H1 (cell line): ENCODE measurements at regions not wholly inside any gene's neighbourhood (a gene's known extent, or its start where the extent isn't known, plus 50 kb on each side); places are given as distances from the start of the nearest gene placed in this dataset.

ENCODE experiments used
- CTCF ChIA-PET: fragments of 300-600 bp; sonication (Branson Sonifier 250); formaldehyde crosslinking; loops from one replicate; lab custom pipeline; 2021; ENCODE audit not compliant: partially characterized antibody; lab: Charles Lee
- POLR2A ChIA-PET: fragments of 300-600 bp; sonication (Branson Sonifier 250); formaldehyde crosslinking; loops from one replicate; lab custom pipeline; 2021; ENCODE audit warnings: inconsistent platforms; ENCODE audit not compliant: partially characterized antibody; lab: Charles Lee
- DNase-seq, 2 experiments: peaks; one replicate each; pipeline versions ENCODE4 v3.0.0 to v3.0.0-alpha.2; 2010 to 2022; ENCODE audit warnings: low spot score in 2 of 2, low read depth in 1 of 2, mixed read lengths in 1 of 2
- FAIRE-seq: peaks from 2 replicates; lab custom pipeline; 2011; peaks lifted over from hg19 to GRCh38; lab: Jason Lieb, UNC
- H2AFZ ChIP-seq: 2 replicates; pipeline ENCODE4 v1.8.1; 2012; ENCODE audit warnings: low read length, inconsistent platforms
- H2AK5ac ChIP-seq: 2 replicates; pipeline ENCODE4 v1.6.1; 2013; ENCODE audit warnings: low read depth, low read length
- H2BK120ac ChIP-seq: replicated peaks from 2 replicates; pipeline ENCODE3; 2013; ENCODE audit warnings: low read depth, low read length, inconsistent platforms
- H2BK12ac ChIP-seq: 2 replicates; pipeline ENCODE4 v1.6.1; 2013; ENCODE audit warnings: low read depth, low read length
- H2BK15ac ChIP-seq: 2 replicates; pipeline ENCODE4 v1.6.1; 2013; ENCODE audit warnings: low read length
- H2BK20ac ChIP-seq: 2 replicates; pipeline ENCODE4 v1.6.1; 2013; ENCODE audit warnings: low read length
- H2BK5ac ChIP-seq: 2 replicates; pipeline ENCODE4 v1.6.1; 2013; ENCODE audit warnings: low read depth, low read length
- H3K14ac ChIP-seq: 2 replicates; pipeline ENCODE4 v1.6.1; 2013; ENCODE audit warnings: inconsistent platforms; ENCODE audit not compliant: insufficient read length
- H3K18ac ChIP-seq: 2 replicates; pipeline ENCODE4 v1.6.1; 2013; ENCODE audit warnings: low read length; ENCODE audit errors: extremely low read depth
- H3K23ac ChIP-seq: 2 replicates; pipeline ENCODE4 v1.6.1; 2013; ENCODE audit warnings: inconsistent platforms; ENCODE audit not compliant: insufficient read length
- H3K23me2 ChIP-seq: 2 replicates; pipeline ENCODE4 v1.6.1; 2013; ENCODE audit warnings: low read depth, low read length
- H3K27ac ChIP-seq: 2 replicates; pipeline ENCODE4 v1.6.1; 2011; ENCODE audit warnings: low read depth, low read length, inconsistent platforms
- H3K27me3 ChIP-seq, 4 experiments: replicated peaks in 1 of 4; 1 replicate in 1 of 4; 2 replicates in 3 of 4; pipeline versions ENCODE4 v1.6.1 to v1.8.1; 2011 to 2013; ENCODE audit warnings: low read length in 3 of 4, mild to moderate bottlenecking in 3 of 4, inconsistent platforms in 2 of 4, mixed read lengths in 2 of 4, moderate library complexity in 1 of 4; ENCODE audit not compliant: control insufficient read depth in 3 of 4, insufficient read depth in 3 of 4; ENCODE audit errors: extremely low read depth in 1 of 4
- H3K36me3 ChIP-seq, 4 experiments: 2 replicates each; pipeline versions ENCODE4 v1.6.1 to v1.8.1; 2011 to 2013; ENCODE audit warnings: mild to moderate bottlenecking in 4 of 4, low read length in 3 of 4, moderate library complexity in 2 of 4, control low read depth in 1 of 4, inconsistent platforms in 1 of 4; ENCODE audit not compliant: insufficient read depth in 4 of 4, control insufficient read depth in 2 of 4
- H3K4ac ChIP-seq: replicated peaks from 2 replicates; pipeline ENCODE3; 2013; ENCODE audit warnings: low read length, low read depth, mixed read lengths, inconsistent platforms; ENCODE audit not compliant: insufficient read length
- H3K4me1 ChIP-seq, 4 experiments: replicated peaks in 1 of 4; 1 replicate in 1 of 4; 2 replicates in 3 of 4; pipeline versions ENCODE4 v1.6.1 to v1.8.1; 2011 to 2013; ENCODE audit warnings: low read length in 3 of 4, inconsistent platforms in 2 of 4, mixed read lengths in 1 of 4; ENCODE audit not compliant: insufficient read depth in 4 of 4, control insufficient read depth in 3 of 4
- H3K4me2 ChIP-seq, 2 experiments: 2 replicates each; pipeline versions ENCODE4 v1.6.1 to v1.8.1; 2011 to 2013; ENCODE audit warnings: low read depth in 2 of 2, low read length in 2 of 2, control low read depth in 1 of 2, inconsistent platforms in 1 of 2, mild to moderate bottlenecking in 1 of 2; ENCODE audit not compliant: insufficient read depth in 1 of 2
- H3K4me3 ChIP-seq, 4 experiments: fragments of 200-600, 300-600 bp in 1 of 4; sonication (generic), shearing (Covaris generic), sonication (Bioruptor Twin) in 1 of 4; 2 replicates each; pipeline versions ENCODE4 v1.5.1 to v1.8.1; 2011 to 2016; ENCODE audit warnings: low read length in 4 of 4, low read depth in 3 of 4, control low read depth in 2 of 4, inconsistent platforms in 2 of 4, mild to moderate bottlenecking in 2 of 4, mixed read lengths in 1 of 4, moderate library complexity in 1 of 4; ENCODE audit not compliant: insufficient read depth in 2 of 4; ENCODE audit errors: extremely low read depth in 1 of 4
- H3K56ac ChIP-seq: replicated peaks from 2 replicates; pipeline ENCODE3; 2013; ENCODE audit warnings: low read depth, mild to moderate bottlenecking, mixed read lengths, low read length, inconsistent platforms; ENCODE audit not compliant: insufficient read length
- H3K79me1 ChIP-seq: 2 replicates; pipeline ENCODE4 v1.6.1; 2013; ENCODE audit warnings: low read depth, low read length, control low read depth
- H3K79me2 ChIP-seq, 2 experiments: 2 replicates each; pipeline versions ENCODE4 v1.6.1 to v1.8.1; 2012 to 2013; ENCODE audit warnings: low read length in 2 of 2, mild to moderate bottlenecking in 2 of 2, inconsistent platforms in 1 of 2; ENCODE audit not compliant: insufficient read depth in 2 of 2, control insufficient read depth in 1 of 2
- H3K9ac ChIP-seq, 4 experiments: replicated peaks in 1 of 4; 1 replicate in 1 of 4; 2 replicates in 3 of 4; pipeline versions ENCODE4 v1.6.1 to v1.8.1; 2011 to 2013; ENCODE audit warnings: low read depth in 3 of 4, low read length in 3 of 4, control low read depth in 2 of 4, mild to moderate bottlenecking in 2 of 4, moderate library complexity in 2 of 4, inconsistent platforms in 1 of 4; ENCODE audit errors: extremely low read depth in 1 of 4
- H3K9me3 ChIP-seq, 2 experiments: 2 replicates each; pipeline versions ENCODE4 v1.6.1 to v1.8.1; 2012 to 2013; ENCODE audit warnings: mild to moderate bottlenecking in 2 of 2, moderate library complexity in 2 of 2, control low read depth in 1 of 2, inconsistent platforms in 1 of 2, low read depth in 1 of 2, low read length in 1 of 2, mixed read lengths in 1 of 2; ENCODE audit not compliant: insufficient read depth in 2 of 2
- H4K20me1 ChIP-seq, 2 experiments: replicated peaks in 1 of 2; 2 replicates each; pipeline versions ENCODE3 to v1.8.1; 2011 to 2013; ENCODE audit warnings: inconsistent platforms in 2 of 2, low read length in 2 of 2, mild to moderate bottlenecking in 1 of 2; ENCODE audit not compliant: insufficient read depth in 2 of 2, control insufficient read depth in 1 of 2
- H4K5ac ChIP-seq: 2 replicates; pipeline ENCODE4 v1.6.1; 2013; ENCODE audit warnings: low read length, low read depth, mixed read lengths, inconsistent platforms; ENCODE audit not compliant: insufficient read length
- H4K8ac ChIP-seq: 2 replicates; pipeline ENCODE4 v1.8.0; 2013; ENCODE audit warnings: mild to moderate bottlenecking, moderate library complexity, low read length, inconsistent platforms; ENCODE audit not compliant: insufficient read depth; ENCODE audit errors: extremely low read depth
- H4K91ac ChIP-seq: replicated peaks from 2 replicates; pipeline ENCODE3; 2013; ENCODE audit warnings: low read length, mixed read lengths, inconsistent platforms; ENCODE audit not compliant: insufficient read length
- CREB1 ChIP-seq: IDR thresholded peaks from 2 replicates; pipeline ENCODE4 v1.6.1; 2012; ENCODE audit warnings: inconsistent platforms
- NANOG ChIP-seq: IDR thresholded peaks from 2 replicates; pipeline ENCODE4 v1.6.1; 2011; ENCODE audit warnings: low read length, low read depth, mild to moderate bottlenecking, inconsistent platforms; ENCODE audit not compliant: insufficient read depth, poor library complexity, severe bottlenecking
- POLR2AphosphoS5 ChIP-seq: IDR thresholded peaks from 2 replicates; pipeline ENCODE4 v1.6.1; 2011; ENCODE audit warnings: low read depth, low read length
- RAD21 ChIP-seq, 2 experiments: IDR thresholded peaks in 1 of 2; conservative IDR thresholded peaks in 1 of 2; 2 replicates each; pipeline ENCODE4 v1.6.1; 2011; ENCODE audit warnings: low read depth in 2 of 2, low read length in 2 of 2, improper control_type of control experiment in 1 of 2, inconsistent platforms in 1 of 2, mild to moderate bottlenecking in 1 of 2, moderate library complexity in 1 of 2
- SIN3A ChIP-seq, 2 experiments: IDR thresholded peaks in 1 of 2; conservative IDR thresholded peaks in 1 of 2; 2 replicates each; pipeline ENCODE4 v1.6.1; 2011 to 2012; ENCODE audit warnings: low read length in 2 of 2, improper control_type of control experiment in 1 of 2, low read depth in 1 of 2, mild to moderate bottlenecking in 1 of 2
- TF ChIP-seq, protein P1 (sequence below), 3 experiments: IDR thresholded peaks; 1 replicate in 2 of 3; 2 replicates in 1 of 3; pipeline versions ENCODE4 v1.5.1 to v1.6.1; 2011; ENCODE audit warnings: low read length in 3 of 3, mild to moderate bottlenecking in 3 of 3, inconsistent platforms in 2 of 3, low read depth in 1 of 3, moderate library complexity in 1 of 3; ENCODE audit not compliant: insufficient read depth in 1 of 3; ENCODE audit errors: control extremely low read depth in 1 of 3

DNA sequence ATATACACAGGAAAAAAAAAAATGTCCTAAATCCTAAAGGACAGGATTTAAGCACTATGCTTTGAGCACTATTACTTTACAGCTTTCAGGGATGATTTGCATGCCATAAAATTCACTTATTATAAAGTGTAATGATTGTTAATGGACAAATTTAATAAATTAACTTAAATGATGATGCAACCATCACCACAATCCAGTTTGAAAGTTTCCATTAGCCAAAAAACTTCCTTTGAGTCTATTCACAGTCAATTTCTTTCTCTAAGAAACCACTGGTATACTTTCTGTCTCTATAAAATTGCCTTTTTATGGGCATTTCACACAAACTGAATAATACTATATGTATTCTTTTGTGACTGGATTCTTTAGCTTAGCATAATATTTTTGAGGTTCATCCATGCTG, 111.1 kb upstream of the RIOK3 start:
- no peak for DNase-seq
- POLR2A ChIA-PET: no interaction called here
- TF ChIP-seq CREB1: no peak
- TF ChIP-seq, protein P1, sequence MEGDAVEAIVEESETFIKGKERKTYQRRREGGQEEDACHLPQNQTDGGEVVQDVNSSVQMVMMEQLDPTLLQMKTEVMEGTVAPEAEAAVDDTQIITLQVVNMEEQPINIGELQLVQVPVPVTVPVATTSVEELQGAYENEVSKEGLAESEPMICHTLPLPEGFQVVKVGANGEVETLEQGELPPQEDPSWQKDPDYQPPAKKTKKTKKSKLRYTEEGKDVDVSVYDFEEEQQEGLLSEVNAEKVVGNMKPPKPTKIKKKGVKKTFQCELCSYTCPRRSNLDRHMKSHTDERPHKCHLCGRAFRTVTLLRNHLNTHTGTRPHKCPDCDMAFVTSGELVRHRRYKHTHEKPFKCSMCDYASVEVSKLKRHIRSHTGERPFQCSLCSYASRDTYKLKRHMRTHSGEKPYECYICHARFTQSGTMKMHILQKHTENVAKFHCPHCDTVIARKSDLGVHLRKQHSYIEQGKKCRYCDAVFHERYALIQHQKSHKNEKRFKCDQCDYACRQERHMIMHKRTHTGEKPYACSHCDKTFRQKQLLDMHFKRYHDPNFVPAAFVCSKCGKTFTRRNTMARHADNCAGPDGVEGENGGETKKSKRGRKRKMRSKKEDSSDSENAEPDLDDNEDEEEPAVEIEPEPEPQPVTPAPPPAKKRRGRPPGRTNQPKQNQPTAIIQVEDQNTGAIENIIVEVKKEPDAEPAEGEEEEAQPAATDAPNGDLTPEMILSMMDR (IDR thresholded peaks at IDR 0.05; ENCODE audit: control extremely low read depth in 1 of 3, insufficient read depth in 1 of 3, low read depth in 1 of 3, low read length in 3 of 3): no peak
- TF ChIP-seq RAD21 (IDR thresholded peaks at IDR 0.05 in 1 of 2, conservative IDR thresholded peaks at IDR 0.05 in 1 of 2; ENCODE audit: low read depth in 2 of 2, low read length in 2 of 2): no peak
- no peak for TF ChIP-seq SIN3A (conservative IDR thresholded peaks at IDR 0.05 in 1 of 2, IDR thresholded peaks at IDR 0.05 in 1 of 2; ENCODE audit: low read depth in 1 of 2, low read length in 2 of 2)
- TF ChIP-seq NANOG: no peak
- TF ChIP-seq POLR2AphosphoS5: no peak

More for the DNA sequence above, 111.1 kb upstream of the RIOK3 start:
- Histone ChIP-seq H3K23me2 (no peaks in the 10 kb centered on the region), H3K79me1 (no peaks in the 10 kb centered on the region), H3K79me2 (no peaks in the 10 kb centered on the region), H2BK20ac (no peak overlapping the region), H3K4me1 (no peaks in the 10 kb centered on the region), H2BK120ac (no peak overlapping the region), H3K4me2 (no peak overlapping the region), H4K91ac (no peak overlapping the region), H4K8ac (no peak overlapping the region), H4K20me1 (no peaks in the 10 kb centered on the region), H3K4me3 (no peak overlapping the region), H2BK12ac (no peak overlapping the region), H2AFZ (no peak overlapping the region), H3K27me3 (no peaks in the 10 kb centered on the region), H3K9ac (no peak overlapping the region), H2BK15ac (no peak overlapping the region), H2AK5ac (no peak overlapping the region), H3K23ac (no peak overlapping the region), H3K56ac (no peak overlapping the region), H3K9me3 (no peaks in the 10 kb centered on the region), H3K18ac (no peak overlapping the region), H3K36me3 (no peaks in the 10 kb centered on the region), H3K27ac (no peak overlapping the region), H4K5ac (no peak overlapping the region), H3K4ac (no peak overlapping the region), H3K14ac (no peak overlapping the region), H2BK5ac (no peak overlapping the region)
- CTCF ChIA-PET: no interaction called here
- FAIRE-seq: no peak
